Activated T-helper 1 cell treated with Interleukin-2 at 50 U/mL for 16 hours (primary cell): ENCODE measurements at regions not wholly inside any gene's neighbourhood (a gene's known extent, or its start where the extent isn't known, plus 50 kb on each side); places are given as distances from the start of the nearest gene placed in this dataset.

ENCODE experiments used
- DNase-seq: peaks from one replicate; pipeline ENCODE4 v3.0.0-alpha.2; 2020; ENCODE audit warnings: low read depth

GRCh38 chr12:89185181-89185580 is 167.1 kb downstream of the DUSP6 start:
- DNase-seq, result no peak

DNA sequence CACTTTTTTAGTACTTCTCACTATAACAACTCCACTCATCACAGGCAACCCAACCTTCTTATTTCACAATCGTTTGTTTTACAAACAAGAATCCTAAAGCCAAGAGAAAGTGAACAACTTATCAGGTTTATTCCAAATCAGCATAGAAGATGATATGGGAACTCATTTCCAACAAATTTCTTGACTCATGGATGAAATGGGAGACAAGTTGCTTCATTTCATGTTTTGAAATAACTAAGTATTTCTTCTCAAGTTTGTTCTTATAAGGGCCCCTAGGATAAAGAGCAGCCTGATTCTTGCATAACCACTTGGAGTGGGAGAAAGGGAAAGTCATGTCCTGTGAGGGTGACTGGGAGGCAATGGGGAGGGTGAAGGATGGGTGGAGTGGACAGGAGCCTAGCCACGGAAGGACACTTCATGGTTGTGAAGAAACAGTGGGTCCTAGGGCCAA is 168.3 kb downstream of the DUSP6 start:
- no peak for DNase-seq

GRCh38 chr12:89181271-89181920 is 170.9 kb downstream of the DUSP6 start:
- DNase-seq, result no peak

DNA sequence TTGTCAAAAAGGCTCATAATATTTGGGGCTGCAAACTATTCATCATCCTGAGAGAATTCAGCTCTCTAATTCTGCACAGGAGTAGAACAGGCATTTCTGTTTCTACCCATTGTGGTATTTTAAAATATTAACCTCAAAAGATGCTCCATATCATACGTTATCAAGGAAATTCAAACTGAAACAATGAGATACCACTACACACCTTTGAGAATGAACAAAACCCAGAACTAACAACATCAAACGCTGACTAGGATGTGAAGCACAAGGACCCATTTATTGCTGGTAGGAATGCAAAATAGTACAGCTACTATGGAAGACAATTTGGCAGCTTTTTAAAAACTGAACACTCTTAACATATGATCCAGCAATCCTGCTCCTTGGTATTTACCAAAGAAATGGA is 171.8 kb downstream of the DUSP6 start:
- DNase-seq, result no peak

GRCh38 chr12:89179983-89180382 is 172.3 kb downstream of the DUSP6 start:
- DNase-seq, result no peak

DNA sequence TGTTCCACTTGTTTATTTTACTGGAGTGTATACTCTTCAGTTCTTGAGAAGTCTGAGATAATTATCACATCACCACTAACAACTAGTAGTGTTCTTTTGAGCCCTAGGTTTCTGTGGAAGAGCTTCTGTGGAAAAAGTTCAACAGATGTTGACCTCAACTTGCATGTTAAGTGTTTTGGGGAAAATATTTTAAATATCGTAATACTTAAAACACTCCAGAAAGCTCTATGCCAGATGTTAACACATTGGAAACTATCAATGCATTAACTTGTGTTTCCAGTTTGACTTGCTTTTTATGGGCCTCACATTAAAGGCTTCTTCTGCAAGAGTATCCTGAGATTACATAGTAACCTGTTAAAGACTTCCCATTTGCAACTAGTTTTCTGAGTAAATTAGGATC is 173.1 kb downstream of the DUSP6 start:
- no peak for DNase-seq

- DNase-seq, result no peak
These were observed 174.4 kb downstream of the DUSP6 start for GRCh38 chr12:89177802-89178395.

- no peak for DNase-seq
These were observed 175.6 kb downstream of the DUSP6 start for GRCh38 chr12:89176676-89177075.

- no peak for DNase-seq
These were observed 178.6 kb downstream of the DUSP6 start for GRCh38 chr12:89173678-89174077.

DNA sequence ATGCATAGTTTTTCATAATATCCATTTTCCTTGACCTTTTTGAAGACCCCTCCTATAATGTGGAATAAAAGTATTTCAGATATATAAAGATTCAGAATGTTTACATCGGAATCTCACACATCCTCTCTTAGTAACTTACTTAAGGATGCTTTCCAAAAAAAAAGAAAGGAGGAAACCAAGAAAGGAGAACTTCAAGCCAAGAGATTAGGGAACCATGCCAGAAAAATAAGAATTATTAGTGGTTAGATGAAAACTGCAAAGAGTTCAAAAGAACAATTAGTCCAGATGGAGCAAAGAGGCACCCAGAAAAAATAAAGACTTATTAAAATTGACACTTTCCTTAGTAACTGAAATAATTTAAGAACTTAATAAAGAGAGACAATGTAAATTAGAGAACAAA is 179.2 kb downstream of the DUSP6 start:
- DNase-seq, result no peak

DNA sequence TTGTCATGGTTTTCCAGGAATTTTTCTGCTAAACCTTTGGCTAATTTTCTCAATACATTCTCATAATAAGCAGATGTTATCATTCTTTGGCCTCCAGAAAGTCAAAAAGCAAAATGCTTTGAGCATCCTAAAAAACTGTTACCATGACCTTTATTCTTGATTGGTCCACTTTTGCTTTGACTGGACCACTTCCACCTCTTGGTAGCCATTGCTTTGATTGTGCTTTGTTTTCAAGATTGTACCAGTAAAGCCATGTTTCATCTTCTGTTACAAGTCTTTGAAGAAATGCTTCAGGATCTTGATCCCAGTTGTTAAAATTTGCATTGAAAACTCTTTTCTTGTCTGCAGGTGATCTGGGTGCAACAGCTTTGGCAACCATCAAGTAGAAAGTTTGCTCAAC is 180.1 kb downstream of the DUSP6 start:
- no peak for DNase-seq

GRCh38 chr12:89169321-89169720 is 183.0 kb downstream of the DUSP6 start:
- no peak for DNase-seq

DNA sequence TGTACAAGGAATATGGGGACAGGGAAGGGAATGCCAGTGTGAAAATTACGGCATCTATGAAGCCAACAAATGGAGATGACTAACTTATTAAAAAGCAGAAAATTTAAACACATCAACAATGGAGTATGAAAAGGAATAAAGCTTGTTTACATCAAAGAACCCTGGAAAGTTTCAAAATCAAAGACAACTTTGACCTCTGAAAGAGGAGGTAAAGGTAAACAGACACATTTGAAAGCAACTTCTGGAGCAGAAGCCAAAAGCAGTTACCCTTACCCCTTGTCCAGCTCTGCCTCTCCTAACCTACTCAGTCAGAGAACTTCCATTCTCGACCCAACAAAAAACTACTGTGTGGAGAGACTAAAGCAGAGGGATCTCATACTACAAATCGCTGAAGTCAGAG is 184.3 kb downstream of the DUSP6 start:
- DNase-seq, result no peak

DNA sequence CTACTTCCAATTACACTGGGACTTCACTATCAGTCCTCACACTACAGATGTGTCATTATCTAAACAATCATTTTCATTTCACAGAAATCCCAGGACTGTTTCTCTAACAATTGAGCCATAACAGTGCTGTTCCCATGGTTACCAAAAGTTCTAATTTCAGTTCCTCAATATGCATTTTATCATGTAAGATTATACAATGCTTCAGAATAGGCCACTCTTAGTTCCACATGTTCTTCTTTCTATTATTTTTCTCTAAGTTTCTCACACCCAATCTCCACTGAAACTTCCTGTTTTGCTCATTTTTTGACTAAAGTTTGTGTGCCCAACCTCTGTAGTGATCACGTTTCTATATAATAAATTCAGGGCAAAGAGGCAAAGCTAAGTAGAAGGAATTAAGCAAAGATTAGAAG is 185.8 kb downstream of the DUSP6 start:
- DNase-seq, result no peak

- DNase-seq, result no peak
These were observed 186.2 kb downstream of the DUSP6 start for GRCh38 chr12:89166121-89166520.

- no peak for DNase-seq
These were observed 186.6 kb downstream of the DUSP6 start for GRCh38 chr12:89165703-89166102.

- DNase-seq, result no peak
These were observed 188.4 kb downstream of the DUSP6 start for GRCh38 chr12:89163918-89164317.

DNA sequence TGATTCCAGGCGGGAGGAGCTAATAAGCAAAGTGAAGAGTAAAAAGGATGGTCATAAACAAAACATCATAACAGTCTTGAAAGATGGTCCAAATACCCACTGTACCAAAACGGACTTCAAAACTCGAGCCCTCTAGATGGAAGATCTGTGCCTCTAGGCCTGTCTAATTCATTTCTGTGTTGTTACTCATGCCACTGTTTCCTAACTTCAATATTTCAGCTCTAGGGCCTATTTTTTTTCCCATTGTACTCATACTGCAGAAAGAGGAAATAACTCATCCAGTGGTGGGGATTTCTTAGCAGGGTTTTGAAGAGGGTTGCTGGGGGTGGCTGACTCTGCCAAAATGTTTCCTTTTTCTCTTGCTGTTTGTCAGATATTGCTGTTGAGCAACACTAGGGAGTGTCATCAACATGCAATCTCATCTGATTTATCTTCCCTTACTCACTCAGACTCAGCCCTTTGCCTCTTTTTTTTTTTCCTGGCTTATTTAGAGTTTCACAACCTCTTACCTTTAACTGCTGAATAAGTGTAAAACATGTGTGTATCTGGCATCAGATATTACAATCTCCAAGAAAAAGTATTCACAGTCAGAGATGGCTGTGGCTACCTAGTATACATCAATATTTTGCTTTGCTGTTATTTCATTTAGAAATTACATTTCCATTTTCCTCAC is 189.6 kb downstream of the DUSP6 start:
- no peak for DNase-seq

GRCh38 chr12:89161557-89161956 is 190.7 kb downstream of the DUSP6 start:
- DNase-seq, result no peak

GRCh38 chr12:89160716-89161123 is 191.6 kb downstream of the DUSP6 start:
- DNase-seq, result no peak

DNA sequence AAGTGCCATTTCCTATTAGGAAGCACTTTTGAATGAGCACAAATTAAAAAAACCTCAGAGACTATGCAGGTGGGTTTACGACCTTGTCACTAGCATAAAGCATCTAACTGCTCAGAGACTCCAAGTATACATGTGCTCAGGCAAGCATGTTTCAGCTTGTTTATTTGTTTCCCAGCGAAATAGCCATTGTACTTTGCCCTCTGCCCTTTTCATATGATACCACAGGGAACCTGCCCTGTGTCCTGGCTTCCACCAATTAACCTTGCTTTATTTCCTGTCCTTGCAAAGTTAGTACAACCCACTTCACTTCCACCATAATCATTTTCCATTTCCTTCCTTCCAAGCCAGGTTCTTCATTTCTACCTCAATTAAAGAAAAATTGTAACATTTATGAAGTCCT is 194.9 kb downstream of the DUSP6 start:
- DNase-seq, result no peak

GRCh38 chr12:89156862-89157262 is 195.4 kb downstream of the DUSP6 start:
- no peak for DNase-seq

DNA sequence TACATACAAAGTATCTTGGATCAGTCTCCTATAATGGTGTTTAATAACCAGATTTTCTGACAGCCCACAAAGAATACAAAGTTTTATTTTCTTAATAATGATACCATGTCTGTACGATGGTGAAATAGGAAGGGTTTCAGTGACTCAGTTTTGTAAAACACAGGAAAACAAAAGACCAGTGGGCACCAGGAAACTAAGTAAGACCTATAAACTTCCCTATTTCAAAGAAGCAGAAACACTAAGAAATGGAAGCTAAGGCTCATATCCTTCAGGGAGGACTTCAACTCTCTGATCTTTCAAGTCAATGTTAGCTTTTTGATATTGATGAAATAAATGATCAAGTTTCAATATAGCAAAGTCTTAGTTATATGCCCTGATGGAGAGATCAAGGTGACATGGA is 196.0 kb downstream of the DUSP6 start:
- no peak for DNase-seq

GRCh38 chr12:89155826-89156225 is 196.5 kb downstream of the DUSP6 start:
- DNase-seq, result no peak
